ENCODE measurements at regions not wholly inside any gene's neighbourhood (a gene's known extent, or its start where the extent isn't known, plus 50 kb on each side); places are given as distances from the start of the nearest gene placed in this dataset.

DNA sequence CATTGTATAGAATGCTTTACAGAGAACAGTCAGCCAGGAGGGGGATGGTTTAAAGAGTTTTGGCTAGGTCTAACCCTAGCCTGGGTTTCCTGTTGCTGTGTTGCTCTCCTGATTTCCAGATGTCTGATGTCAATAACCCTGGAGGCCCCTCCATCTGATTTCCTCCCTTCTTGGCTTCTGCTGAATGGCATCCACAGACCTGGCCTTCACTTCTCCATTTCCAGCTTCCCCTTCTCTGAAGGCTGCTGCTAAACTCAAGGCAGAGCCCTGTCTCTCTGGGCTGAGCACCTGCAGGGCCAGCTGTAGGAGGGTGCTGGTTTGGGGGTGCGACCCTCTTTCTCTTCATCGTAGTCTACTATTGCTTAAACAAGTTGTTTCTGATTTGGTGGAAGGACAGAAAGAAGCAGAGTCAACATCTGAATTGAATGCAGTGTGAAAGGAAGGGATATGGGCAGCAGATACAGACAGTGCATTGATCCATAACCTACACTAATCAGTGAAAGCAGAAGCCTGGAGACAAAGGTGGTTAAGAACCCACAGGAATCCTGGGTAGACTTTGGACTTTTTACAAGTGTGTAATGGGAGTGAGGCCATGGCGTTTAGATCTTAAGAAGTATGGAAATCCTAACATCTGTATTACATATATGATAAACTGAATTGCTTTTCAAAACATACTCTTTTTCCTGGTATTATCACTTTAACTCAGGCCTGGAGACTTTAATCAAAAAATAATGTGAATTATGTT is 153.6 kb downstream of the HRH4 start:
- TF ChIP-seq CTCF (conservative IDR thresholded peaks at IDR 0.05; ENCODE audit: low read length) (no peak), EZH2phosphoT487 (IDR thresholded peaks at IDR 0.05; ENCODE audit: borderline replicate concordance) (no peak)

Data from Loucy (cell line).